KMS-11 (cell line): ENCODE measurements at regions not wholly inside any gene's neighbourhood (a gene's known extent, or its start where the extent isn't known, plus 50 kb on each side); places are given as distances from the start of the nearest gene placed in this dataset.

Experiments used
- H2AFZ ChIP-seq: fragments of 200-600 bp; sonication (generic); 2 replicates; pipeline ENCODE4 v1.6.1; 2016; ENCODE audit warnings: antibody characterized with exemption, mixed run types, low read depth
- H3K27ac ChIP-seq: fragments of 200-600 bp; sonication (generic); 2 replicates; pipeline ENCODE4 v1.6.1; 2016; ENCODE audit warnings: mild to moderate bottlenecking, mixed run types
- H3K27me3 ChIP-seq: fragments of 200-600 bp; sonication (generic); 2 replicates; pipeline ENCODE4 v1.6.1; 2017; ENCODE audit warnings: mild to moderate bottlenecking, low read depth, mixed run types, moderate library complexity; ENCODE audit not compliant: insufficient read depth
- H3K36me3 ChIP-seq: fragments of 200-600 bp; sonication (generic); 2 replicates; pipeline ENCODE4 v1.6.1; 2017; ENCODE audit warnings: mild to moderate bottlenecking, mixed run types; ENCODE audit not compliant: insufficient read depth
- H3K4me1 ChIP-seq: fragments of 200-600 bp; sonication (generic); 2 replicates; pipeline ENCODE4 v1.6.1; 2016; ENCODE audit warnings: mild to moderate bottlenecking, low read depth, mixed run types; ENCODE audit not compliant: poor library complexity, severe bottlenecking
- H3K4me2 ChIP-seq: fragments of 200-600 bp; sonication (generic); 2 replicates; pipeline ENCODE4 v1.7.0; 2016; ENCODE audit warnings: mild to moderate bottlenecking, mixed run types
- H3K4me3 ChIP-seq: fragments of 200-600 bp; sonication (generic); IDR thresholded peaks from 2 replicates; pipeline ENCODE4 v1.6.1; 2017; ENCODE audit warnings: low read depth, low read length, mixed read lengths; ENCODE audit not compliant: insufficient read depth
- H3K79me2 ChIP-seq: fragments of 200-600 bp; sonication (generic); 2 replicates; pipeline ENCODE4 v1.6.1; 2016; ENCODE audit warnings: low read depth, mixed run types; ENCODE audit not compliant: insufficient read depth
- H3K9ac ChIP-seq: fragments of 200-600 bp; sonication (generic); 2 replicates; pipeline ENCODE4 v1.6.1; 2016; ENCODE audit warnings: mild to moderate bottlenecking, mixed run types
- H4K20me1 ChIP-seq: fragments of 200-600 bp; sonication (generic); 2 replicates; pipeline ENCODE4 v1.6.1; 2016; ENCODE audit warnings: mild to moderate bottlenecking, mixed run types; ENCODE audit not compliant: insufficient read depth
- CTCF ChIP-seq: fragments of 200-600 bp; sonication (generic); conservative IDR thresholded peaks from 2 replicates; pipeline ENCODE4 v1.6.1; 2017; ENCODE audit warnings: low read depth, mild to moderate bottlenecking, antibody characterized with exemption, low read length, moderate library complexity, mixed read lengths

DNA sequence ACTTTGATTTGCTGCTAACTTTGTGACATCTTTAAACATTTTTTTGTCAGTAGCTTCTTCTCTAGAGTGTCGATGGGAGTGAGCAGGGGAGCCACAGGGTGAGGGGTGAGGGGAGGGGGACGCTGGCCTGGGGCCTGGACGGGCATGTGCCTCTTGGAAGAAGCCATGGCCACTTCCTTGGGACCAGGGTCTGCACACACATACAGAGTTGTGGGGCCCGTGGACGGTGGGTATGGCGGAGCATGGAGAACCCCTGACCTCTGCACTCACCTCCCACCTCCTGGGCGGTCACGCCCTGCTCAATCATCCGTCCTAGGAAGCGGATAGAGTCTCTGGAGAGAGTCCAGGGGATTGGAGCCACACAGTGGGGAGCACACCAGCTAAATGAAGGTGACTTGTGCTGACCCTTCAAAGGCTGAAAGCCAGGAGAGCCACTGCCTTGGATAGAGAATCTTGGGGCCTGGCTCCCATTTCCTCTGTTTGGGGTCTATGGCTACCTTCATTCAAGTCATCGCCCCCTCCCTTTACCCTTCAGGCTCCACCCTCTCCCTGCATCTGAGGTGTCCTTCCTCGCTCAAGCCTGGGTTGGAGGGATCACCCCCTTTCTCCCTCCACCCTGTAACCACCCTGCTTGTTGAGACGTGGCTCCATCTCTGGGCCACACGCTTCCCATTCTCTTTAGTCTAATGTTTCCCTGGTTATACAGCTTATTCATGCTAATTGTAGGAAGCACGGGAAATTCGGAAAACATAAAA is 63.9 kb upstream of the HAAO start:
- no peaks in the 10 kb centered on the region for H4K20me1 ChIP-seq
- H3K79me2 ChIP-seq = no peaks in the 10 kb centered on the region
- H3K9ac ChIP-seq = no peak overlapping the region
- H3K27me3 ChIP-seq = no peaks in the 10 kb centered on the region
- no peak for TF ChIP-seq CTCF
- H3K36me3 ChIP-seq = no peaks in the 10 kb centered on the region
- H3K27ac ChIP-seq = no peak overlapping the region
- no peak overlapping the region for H3K4me3 ChIP-seq
- H2AFZ ChIP-seq = no peak overlapping the region
- no peak overlapping the region for H3K4me2 ChIP-seq
- no peaks in the 10 kb centered on the region for H3K4me1 ChIP-seq

- Histone ChIP-seq H3K4me3 (no peak overlapping the region), H3K4me1 (no peaks in the 10 kb centered on the region), H3K27me3 (no peaks in the 10 kb centered on the region), H4K20me1 (no peaks in the 10 kb centered on the region), H3K36me3 (no peaks in the 10 kb centered on the region), H3K4me2 (no peak overlapping the region), H3K27ac (no peak overlapping the region), H3K9ac (no peak overlapping the region), H3K79me2 (no peaks in the 10 kb centered on the region), H2AFZ (no peak overlapping the region)
- no peak for TF ChIP-seq CTCF
Measured at GRCh38 chr2:42855221-42855970, 63.0 kb upstream of the HAAO start.

GRCh38 chr2:42854207-42854818 is 61.9 kb upstream of the HAAO start:
- H3K9ac ChIP-seq = no peak overlapping the region
- no peak overlapping the region for H3K4me3 ChIP-seq
- H2AFZ ChIP-seq = no peak overlapping the region
- H3K4me2 ChIP-seq = no peak overlapping the region
- no peaks in the 10 kb centered on the region for H3K4me1 ChIP-seq
- no peaks in the 10 kb centered on the region for H3K36me3 ChIP-seq
- no peak overlapping the region for H3K27ac ChIP-seq
- no peaks in the 10 kb centered on the region for H3K27me3 ChIP-seq
- H3K79me2 ChIP-seq = no peaks in the 10 kb centered on the region
- H4K20me1 ChIP-seq = no peaks in the 10 kb centered on the region
- TF ChIP-seq CTCF = no peak

DNA sequence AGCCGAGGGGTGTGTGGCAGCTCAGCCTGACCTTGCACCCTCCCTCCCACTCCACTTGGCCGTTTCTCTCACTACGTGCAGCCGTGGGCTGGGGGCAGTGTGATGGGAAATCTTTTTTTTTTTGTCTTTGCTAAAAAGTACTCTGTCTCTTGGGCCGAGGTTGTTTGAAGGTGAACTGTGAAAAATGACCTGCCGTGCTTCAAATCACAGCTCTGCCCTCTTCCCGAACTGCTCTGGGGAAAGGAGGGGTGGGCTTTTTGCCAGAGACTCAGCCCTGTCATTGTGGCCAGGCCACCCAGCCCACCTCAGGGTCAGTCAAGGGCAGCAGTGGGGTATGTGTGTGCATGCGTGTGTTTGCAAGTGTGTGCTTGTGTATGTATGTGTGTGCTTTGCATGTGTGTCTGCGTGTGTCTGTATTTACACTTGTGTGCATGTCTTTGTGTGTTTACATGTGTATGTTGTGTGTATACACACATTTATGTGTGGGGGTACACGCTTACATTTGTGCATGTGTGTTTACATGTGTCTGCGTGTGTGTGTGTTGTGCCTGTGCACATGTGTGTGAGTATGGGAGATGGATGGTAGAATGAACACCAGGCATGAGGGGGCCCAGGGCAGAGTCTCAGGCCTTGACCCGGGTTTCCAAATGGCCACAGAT is 61.3 kb upstream of the HAAO start:
- H3K36me3 ChIP-seq = no peaks in the 10 kb centered on the region
- H4K20me1 ChIP-seq = no peaks in the 10 kb centered on the region
- H3K27ac ChIP-seq = no peak overlapping the region
- no peak overlapping the region for H2AFZ ChIP-seq
- H3K4me2 ChIP-seq = no peak overlapping the region
- no peaks in the 10 kb centered on the region for H3K4me1 ChIP-seq
- no peak overlapping the region for H3K9ac ChIP-seq
- no peak for TF ChIP-seq CTCF
- H3K27me3 ChIP-seq = no peaks in the 10 kb centered on the region
- H3K79me2 ChIP-seq = no peaks in the 10 kb centered on the region
- H3K4me3 ChIP-seq = no peak overlapping the region
